ENCODE measurements at regions not wholly inside any gene's neighbourhood (a gene's known extent, or its start where the extent isn't known, plus 50 kb on each side); places are given as distances from the start of the nearest gene placed in this dataset.

DNA sequence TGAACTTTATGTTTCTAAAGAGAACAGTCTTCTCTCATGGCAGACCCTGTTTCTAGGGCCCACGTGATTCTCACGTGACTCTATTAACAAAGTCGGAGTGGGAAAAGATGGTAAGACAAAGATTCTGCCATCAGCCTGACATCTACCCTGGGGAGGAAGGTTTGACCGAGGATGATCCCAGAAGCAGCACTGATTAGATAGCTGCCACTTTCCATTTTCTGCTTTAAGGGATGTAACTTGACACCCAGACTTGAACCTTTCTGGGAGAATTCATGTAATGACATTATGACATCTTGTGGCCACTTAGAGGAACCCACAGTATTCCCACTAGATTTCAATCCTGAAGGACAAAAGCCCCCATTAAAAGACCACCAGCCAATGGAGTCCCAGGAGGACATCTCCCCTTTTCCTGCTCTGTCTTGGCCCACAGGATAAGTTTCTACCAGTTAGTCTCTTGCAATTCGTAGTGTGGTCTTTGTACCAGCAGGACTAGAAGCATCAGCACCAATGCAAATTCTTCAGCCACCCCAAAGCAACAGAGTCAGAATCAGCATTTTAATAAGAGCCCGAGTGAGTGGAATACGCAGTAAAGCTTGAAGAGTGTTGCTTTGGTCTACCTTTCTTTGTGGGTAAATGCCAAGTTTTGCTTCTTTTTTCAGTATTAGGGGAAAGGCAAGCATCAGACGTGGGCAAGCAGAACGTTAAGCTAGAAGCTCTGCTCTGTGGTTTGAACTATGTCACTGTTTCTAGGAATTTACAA lies 480.5 kb upstream of the PROK2 start:
- no peak for DNase-seq

DNA sequence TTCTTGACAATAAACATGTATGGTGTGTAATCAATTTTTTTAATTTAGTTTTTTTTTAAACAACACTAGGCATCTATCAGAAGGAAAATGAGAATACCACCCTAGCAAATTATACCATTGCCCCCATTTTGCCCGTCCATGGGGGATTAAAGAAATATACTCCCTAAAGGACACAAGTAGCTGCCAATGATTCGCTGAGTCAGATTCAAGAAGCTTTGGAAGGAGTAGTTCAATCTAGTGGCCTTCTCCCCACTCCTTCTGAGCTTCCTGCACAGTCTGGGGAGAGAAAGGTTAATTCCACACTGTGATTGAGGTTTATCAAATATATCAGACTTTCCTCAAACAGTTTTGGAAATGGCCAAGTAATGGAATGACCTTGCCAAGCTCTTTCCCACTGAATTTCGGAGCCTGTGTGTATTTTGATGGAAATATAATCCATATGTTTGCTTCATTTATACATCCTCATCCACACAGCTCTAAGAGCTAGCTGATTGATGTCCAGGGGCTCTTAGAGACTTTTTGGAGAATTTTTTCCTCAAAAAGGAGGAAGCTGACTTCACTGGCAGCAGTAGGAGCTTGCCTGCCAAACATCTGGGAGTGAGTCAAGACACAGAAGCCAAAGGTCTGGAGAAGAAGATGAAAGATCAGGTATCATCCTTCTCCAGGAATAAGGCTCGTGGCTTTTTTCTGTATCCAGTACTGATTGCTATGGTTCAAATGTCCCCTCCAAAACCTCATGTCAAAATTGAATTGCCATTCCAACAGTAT lies 478.5 kb upstream of the PROK2 start:
- no peak for DNase-seq

GRCh38 chr3:72262736-72263135 lies 477.8 kb upstream of the PROK2 start:
- DNase-seq = no peak

DNA sequence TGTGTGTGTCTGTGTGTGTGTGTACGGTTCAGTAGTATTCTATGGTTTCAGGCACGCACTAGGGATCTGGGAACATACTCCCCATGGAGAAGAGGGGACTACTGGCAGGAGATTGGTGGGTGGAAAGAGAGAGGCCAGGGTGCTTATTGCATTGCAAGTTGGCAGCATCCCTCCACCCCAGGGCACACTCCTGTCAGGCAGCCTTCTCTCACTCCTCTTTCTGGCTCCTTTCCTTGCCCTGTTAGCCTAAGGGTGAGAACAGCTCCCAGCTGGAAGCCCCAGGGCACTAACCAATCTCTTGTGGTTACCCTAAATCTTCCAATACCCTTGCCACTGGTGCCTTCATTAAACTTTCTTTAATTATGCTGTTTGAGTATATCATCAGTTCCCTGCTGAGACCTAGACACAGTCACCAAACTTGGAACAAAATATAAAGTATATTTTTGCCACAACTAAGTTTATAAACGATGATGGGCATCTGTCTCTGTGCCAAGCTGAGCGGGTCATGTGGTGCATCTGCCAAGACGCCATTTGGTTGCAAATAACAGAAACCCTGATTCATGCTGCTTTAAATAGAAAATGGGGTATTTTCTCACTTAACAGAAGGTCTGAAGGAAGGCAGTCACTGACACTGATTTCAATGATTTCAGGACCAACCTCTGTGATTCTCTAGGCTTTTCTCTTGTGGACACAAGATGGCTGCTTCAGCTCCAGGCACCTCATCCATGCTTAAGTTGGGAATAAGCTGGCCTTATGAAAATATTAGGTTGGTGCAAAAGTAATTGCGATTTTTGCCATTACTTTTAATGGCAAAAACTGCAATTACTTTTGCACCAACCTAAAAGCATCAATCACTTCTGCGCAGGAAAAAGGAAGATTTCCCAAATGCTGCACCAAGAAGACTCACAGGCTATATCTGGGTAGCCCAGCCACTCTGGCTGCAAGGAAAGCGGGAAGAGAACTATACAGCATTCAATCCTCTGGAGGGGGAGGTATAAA lies 476.9 kb upstream of the PROK2 start:
- no peak for DNase-seq

DNA sequence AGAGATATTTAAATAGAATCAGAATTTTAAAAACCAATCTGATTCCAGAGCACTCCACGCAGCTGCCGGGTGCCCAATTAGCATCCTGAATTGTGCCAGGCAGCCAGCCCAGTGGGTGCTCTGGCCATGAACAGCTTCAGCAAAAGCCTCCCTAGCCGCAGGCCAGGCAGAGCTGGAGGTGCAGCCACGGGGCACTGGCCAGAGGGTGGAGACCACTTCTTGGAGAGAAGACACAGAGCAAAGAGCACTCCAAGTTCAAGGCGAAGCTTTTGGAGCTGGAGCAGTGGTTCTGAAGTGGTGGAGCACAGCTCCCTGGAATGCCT lies 475.6 kb upstream of the PROK2 start:
- DNase-seq = no peak

- DNase-seq = no peak
Observed at GRCh38 chr3:72259755-72260587, 475.0 kb upstream of the PROK2 start.

DNA sequence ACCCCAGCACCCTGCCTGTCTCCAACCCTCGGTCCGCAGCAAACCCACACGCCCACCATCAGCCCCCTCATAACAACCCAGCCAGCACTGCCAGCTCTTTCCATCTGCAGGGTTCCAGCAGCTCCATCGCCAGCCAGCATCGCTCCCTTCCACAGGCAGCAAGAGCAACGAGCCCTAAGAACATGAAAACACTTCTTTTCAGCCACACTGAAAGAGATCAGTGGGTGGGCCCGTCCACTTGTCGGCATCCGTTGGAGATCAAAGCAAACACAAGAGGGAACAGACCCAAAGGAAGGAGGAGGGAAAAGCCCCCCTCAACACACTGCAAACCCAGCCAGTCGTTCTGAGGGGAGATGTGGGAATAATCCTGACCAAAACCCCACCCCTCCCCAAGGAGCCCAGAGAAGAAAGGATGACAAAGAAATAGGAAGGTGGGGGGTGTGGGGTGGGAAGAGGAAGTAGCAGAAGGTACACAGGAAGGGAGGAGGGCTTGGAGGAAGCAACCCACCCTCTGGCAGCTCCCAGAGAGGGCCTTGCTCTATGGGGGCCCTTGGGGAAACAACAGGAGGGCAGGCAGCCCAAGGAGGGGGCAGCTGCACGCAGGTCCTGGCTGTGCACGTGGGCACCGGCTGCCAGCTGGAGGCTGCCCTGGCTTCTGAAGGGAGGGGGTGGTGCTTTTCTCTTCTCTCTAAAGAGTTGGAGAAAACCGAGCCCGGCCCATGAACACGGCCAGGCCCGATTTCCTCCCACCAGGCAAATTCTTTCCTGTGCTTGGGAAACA lies 473.6 kb upstream of the PROK2 start:
- DNase-seq = peak; percentile 67

- DNase-seq = no peak
Observed at GRCh38 chr3:72257738-72258137, 472.8 kb upstream of the PROK2 start.

- DNase-seq = no peak
Observed at GRCh38 chr3:72257203-72257602, 472.3 kb upstream of the PROK2 start.

GRCh38 chr3:72256716-72257115 lies 471.8 kb upstream of the PROK2 start:
- DNase-seq = no peak

GRCh38 chr3:72255791-72256559 lies 471.0 kb upstream of the PROK2 start:
- peak; percentile 83 for DNase-seq

- no peak for DNase-seq
Observed at GRCh38 chr3:72255191-72255590, 470.2 kb upstream of the PROK2 start.

- no peak for DNase-seq
Observed at GRCh38 chr3:72254483-72254882, 469.5 kb upstream of the PROK2 start.

- DNase-seq = no peak
Observed at GRCh38 chr3:72250725-72251124, 465.8 kb upstream of the PROK2 start.

DNA sequence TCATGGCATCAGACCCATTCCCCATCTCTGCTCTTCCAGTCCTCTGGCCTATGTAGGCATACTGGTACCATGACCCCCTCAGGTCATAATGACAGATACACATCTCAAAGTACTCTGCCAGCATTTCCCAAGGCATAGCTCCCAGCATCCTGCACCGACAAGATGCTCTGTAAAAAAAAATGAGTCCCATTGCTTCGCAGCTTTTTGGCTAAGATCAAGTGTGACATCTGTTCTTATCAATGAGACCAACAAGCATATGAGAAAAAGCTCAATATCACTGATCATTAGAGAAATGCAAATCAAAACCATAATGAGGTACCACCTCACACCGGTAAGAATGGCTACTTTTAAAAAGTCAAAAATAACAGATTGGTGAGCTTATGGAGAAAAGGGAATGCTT lies 463.9 kb upstream of the PROK2 start:
- DNase-seq = no peak

DNA sequence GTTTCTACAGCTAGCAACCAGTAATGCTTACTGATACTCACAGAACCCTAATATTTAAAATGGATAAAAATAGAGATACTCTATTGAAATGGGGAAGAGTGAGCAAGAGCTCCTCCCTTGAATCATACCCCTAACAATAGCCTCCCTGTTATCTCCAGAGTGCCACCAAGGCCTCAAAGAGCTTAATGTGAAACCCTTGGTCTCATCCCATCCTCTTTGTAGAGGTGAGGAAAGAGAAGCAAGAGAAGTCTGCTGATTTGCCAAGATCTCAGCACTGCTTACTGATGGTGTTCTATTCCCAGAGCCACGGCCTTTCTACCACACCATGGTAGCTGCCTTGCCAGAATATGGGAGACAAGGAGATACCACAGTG lies 463.4 kb upstream of the PROK2 start:
- DNase-seq = no peak

- DNase-seq = peak; percentile 26
Observed at GRCh38 chr3:72247645-72248388, 462.9 kb upstream of the PROK2 start.

- no peak for DNase-seq
Observed at GRCh38 chr3:72247126-72247525, 462.2 kb upstream of the PROK2 start.

GRCh38 chr3:72246685-72247084 lies 461.7 kb upstream of the PROK2 start:
- no peak for DNase-seq

GRCh38 chr3:72245183-72245811 lies 460.3 kb upstream of the PROK2 start:
- DNase-seq = peak; percentile 41
